OCI-LY7 (cell line): ENCODE measurements at regions not wholly inside any gene's neighbourhood (a gene's known extent, or its start where the extent isn't known, plus 50 kb on each side); places are given as distances from the start of the nearest gene placed in this dataset.

ENCODE experiments used
- BruUV-seq: library from RNA; stranded (reverse); fragments of 400-500 nt; replicated peaks from 2 replicates; lab custom pipeline; 2021; lab: Mats Ljungman, UMichigan
- CTCF ChIA-PET: fragments of 300-600 bp; sonication (Branson Sonifier 250); formaldehyde crosslinking; loops from one replicate; lab custom pipeline; 2022; ENCODE audit warnings: antibody characterized with exemption; ENCODE audit not compliant: unreplicated experiment; lab: Charles Lee
- POLR2A ChIA-PET: fragments of 300-600 bp; sonication (Branson Sonifier 250); formaldehyde crosslinking; loops from one replicate; lab custom pipeline; 2022; ENCODE audit warnings: antibody characterized with exemption; lab: Charles Lee
- DNase-seq: peaks from one replicate; pipeline ENCODE4 v3.0.0-alpha.2; 2015; ENCODE audit warnings: low spot score
- H2AFZ ChIP-seq: fragments of 200-600 bp; sonication (generic), shearing (Covaris generic); 2 replicates; pipeline ENCODE4 v1.6.1; 2014; ENCODE audit warnings: mild to moderate bottlenecking, antibody characterized with exemption, low read length, moderate library complexity
- H3K27ac ChIP-seq: fragments of 200-600 bp; sonication (generic); 2 replicates; pipeline ENCODE4 v1.5.1; 2014; ENCODE audit warnings: mixed run types, low read depth, mild to moderate bottlenecking, moderate library complexity, low read length, inconsistent platforms; ENCODE audit not compliant: poor library complexity, severe bottlenecking
- H3K36me3 ChIP-seq: fragments of 200-600 bp; sonication (generic); 2 replicates; pipeline ENCODE4 v1.6.1; 2014; ENCODE audit warnings: mild to moderate bottlenecking, antibody characterized with exemption, low read length, moderate library complexity, mixed read lengths; ENCODE audit not compliant: insufficient read depth
- H3K4me1 ChIP-seq: fragments of 200-600 bp; sonication (generic); 2 replicates; pipeline ENCODE4 v1.5.1; 2014; ENCODE audit warnings: mild to moderate bottlenecking, low read length; ENCODE audit not compliant: insufficient read depth, poor library complexity, severe bottlenecking
- H3K4me2 ChIP-seq: fragments of 200-600 bp; sonication (generic); 2 replicates; pipeline ENCODE4 v1.6.1; 2014; ENCODE audit warnings: mild to moderate bottlenecking, low read length
- H3K4me3 ChIP-seq: fragments of 200-600 bp; sonication (generic); 2 replicates; pipeline ENCODE4 v1.5.1; 2014; ENCODE audit warnings: mild to moderate bottlenecking, low read depth, low read length; ENCODE audit not compliant: poor library complexity, severe bottlenecking
- H3K79me2 ChIP-seq: fragments of 200-600 bp; sonication (generic); 2 replicates; pipeline ENCODE4 v1.6.1; 2016; ENCODE audit warnings: low read depth, mild to moderate bottlenecking, low read length, moderate library complexity, mixed read lengths; ENCODE audit not compliant: insufficient read depth
- H3K9me2 ChIP-seq: fragments of 200-600 bp; sonication (generic); 2 replicates; pipeline ENCODE4 v1.6.1; 2016; ENCODE audit warnings: mild to moderate bottlenecking, low read length, mixed read lengths; ENCODE audit not compliant: insufficient read depth
- H3K9me3 ChIP-seq: fragments of 200-600 bp; sonication (generic); 2 replicates; pipeline ENCODE4 v1.6.1; 2014; ENCODE audit warnings: mild to moderate bottlenecking, mixed run types, low read length, mixed read lengths
- H4K20me1 ChIP-seq: fragments of 200-600 bp; sonication (generic); 2 replicates; pipeline ENCODE4 v1.6.1; 2014; ENCODE audit warnings: mild to moderate bottlenecking, antibody characterized with exemption, low read length, moderate library complexity, mixed read lengths; ENCODE audit not compliant: insufficient read depth
- EZH2phosphoT487 ChIP-seq: fragments of 200-600 bp; sonication (generic); IDR thresholded peaks from 2 replicates; pipeline ENCODE4 v1.6.1; 2018; ENCODE audit warnings: low read depth, borderline replicate concordance, mild to moderate bottlenecking, mixed run types, antibody characterized with exemption, low read length, moderate library complexity, mixed read lengths
- intact Hi-C: fragments of 100-400 bp; cut with micrococcal nuclease; formaldehyde crosslinking; loops from one replicate; pipeline ENCODE4 v1.10.0; 2022; ENCODE audit not compliant: unreplicated experiment
- TF ChIP-seq, protein P1 (sequence below): fragments of 200-600 bp; sonication (generic); conservative IDR thresholded peaks from 2 replicates; pipeline ENCODE4 v1.5.1; 2014; ENCODE audit warnings: mild to moderate bottlenecking, antibody characterized with exemption, low read length, moderate library complexity, mixed read lengths

DNA sequence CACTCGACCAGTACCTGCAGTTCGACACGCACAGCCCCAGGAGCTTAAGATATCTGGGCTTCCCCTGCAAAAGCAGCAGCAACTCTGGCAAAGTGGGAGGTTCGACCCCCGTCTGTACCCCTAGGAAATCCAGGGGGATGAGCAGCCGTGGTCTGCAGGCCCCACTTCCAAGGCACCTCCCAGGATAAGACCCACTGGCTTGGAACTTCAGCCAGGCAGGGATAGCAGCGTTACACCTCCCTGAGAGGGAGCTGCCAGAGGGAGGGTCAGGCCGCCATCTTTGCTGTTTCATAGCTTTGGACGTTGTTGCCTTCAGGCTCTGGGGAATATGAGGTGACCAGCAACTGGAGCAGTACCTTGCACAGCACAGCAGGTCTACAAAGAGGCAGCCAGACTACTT is 351.1 kb downstream of the SOX11 start:
- no peak for DNase-seq
- no peaks in the 10 kb centered on the region for H3K79me2 ChIP-seq
- no peaks in the 10 kb centered on the region for H4K20me1 ChIP-seq
- no peak overlapping the region for H3K4me3 ChIP-seq
- no peak overlapping the region for H3K4me2 ChIP-seq
- intact Hi-C loops: no loop called here
- no peak overlapping the region for H2AFZ ChIP-seq
- H3K9me2 ChIP-seq: no peaks in the 10 kb centered on the region
- BruUV-seq: no TSS peak
- H3K9me3 ChIP-seq: no peaks in the 10 kb centered on the region
- H3K36me3 ChIP-seq: no peaks in the 10 kb centered on the region
- TF ChIP-seq EZH2phosphoT487: no peak
- TF ChIP-seq, protein P1, sequence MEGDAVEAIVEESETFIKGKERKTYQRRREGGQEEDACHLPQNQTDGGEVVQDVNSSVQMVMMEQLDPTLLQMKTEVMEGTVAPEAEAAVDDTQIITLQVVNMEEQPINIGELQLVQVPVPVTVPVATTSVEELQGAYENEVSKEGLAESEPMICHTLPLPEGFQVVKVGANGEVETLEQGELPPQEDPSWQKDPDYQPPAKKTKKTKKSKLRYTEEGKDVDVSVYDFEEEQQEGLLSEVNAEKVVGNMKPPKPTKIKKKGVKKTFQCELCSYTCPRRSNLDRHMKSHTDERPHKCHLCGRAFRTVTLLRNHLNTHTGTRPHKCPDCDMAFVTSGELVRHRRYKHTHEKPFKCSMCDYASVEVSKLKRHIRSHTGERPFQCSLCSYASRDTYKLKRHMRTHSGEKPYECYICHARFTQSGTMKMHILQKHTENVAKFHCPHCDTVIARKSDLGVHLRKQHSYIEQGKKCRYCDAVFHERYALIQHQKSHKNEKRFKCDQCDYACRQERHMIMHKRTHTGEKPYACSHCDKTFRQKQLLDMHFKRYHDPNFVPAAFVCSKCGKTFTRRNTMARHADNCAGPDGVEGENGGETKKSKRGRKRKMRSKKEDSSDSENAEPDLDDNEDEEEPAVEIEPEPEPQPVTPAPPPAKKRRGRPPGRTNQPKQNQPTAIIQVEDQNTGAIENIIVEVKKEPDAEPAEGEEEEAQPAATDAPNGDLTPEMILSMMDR: no peak
- H3K4me1 ChIP-seq: no peaks in the 10 kb centered on the region
- no peak overlapping the region for H3K27ac ChIP-seq
- ChIA-PET POLR2A (interaction anchor here (1.1 kb wide), 2 partner anchors 12 to 16 kb away, joined by 3 read pairs; no protein-coding TSS in a partner anchor), CTCF (no interaction called here)

DNA sequence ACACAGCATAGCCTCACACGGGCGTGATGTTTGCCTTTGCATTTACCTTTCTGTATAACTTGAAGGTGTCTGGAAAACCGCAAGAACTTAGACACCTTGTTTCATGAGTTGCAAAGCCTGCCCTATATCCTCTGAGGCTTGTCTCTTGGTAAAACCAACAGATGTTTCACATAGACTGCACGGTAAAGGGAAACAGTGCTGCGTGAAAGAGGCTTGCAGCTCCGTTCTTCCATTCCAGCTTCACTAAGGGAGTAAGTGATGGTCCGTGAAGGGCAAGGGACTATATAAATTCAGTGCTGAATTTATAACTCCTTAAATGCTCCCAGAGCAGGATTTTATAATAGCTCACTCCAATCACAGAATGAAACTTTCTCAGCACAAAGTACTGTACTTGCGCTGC is 360.5 kb downstream of the SOX11 start:
- H3K27ac ChIP-seq: no peak overlapping the region
- H4K20me1 ChIP-seq: no peaks in the 10 kb centered on the region
- H3K79me2 ChIP-seq: no peaks in the 10 kb centered on the region
- no peaks in the 10 kb centered on the region for H3K9me3 ChIP-seq
- H3K4me2 ChIP-seq: no peak overlapping the region
- ChIA-PET POLR2A (interaction anchor here (0.6 to 0.8 kb wide), 4 partner anchors 12 to 1835 kb away, joined by 3 read pairs; no protein-coding TSS in a partner anchor), CTCF (no interaction called here)
- DNase-seq: no peak
- H3K36me3 ChIP-seq: no peaks in the 10 kb centered on the region
- no TSS peak for BruUV-seq
- no peak for TF ChIP-seq EZH2phosphoT487
- TF ChIP-seq, protein P1: no peak
- no peak overlapping the region for H3K4me3 ChIP-seq
- no peaks in the 10 kb centered on the region for H3K9me2 ChIP-seq
- H2AFZ ChIP-seq: no peak overlapping the region
- intact Hi-C loops: no loop called here
- no peaks in the 10 kb centered on the region for H3K4me1 ChIP-seq

DNA sequence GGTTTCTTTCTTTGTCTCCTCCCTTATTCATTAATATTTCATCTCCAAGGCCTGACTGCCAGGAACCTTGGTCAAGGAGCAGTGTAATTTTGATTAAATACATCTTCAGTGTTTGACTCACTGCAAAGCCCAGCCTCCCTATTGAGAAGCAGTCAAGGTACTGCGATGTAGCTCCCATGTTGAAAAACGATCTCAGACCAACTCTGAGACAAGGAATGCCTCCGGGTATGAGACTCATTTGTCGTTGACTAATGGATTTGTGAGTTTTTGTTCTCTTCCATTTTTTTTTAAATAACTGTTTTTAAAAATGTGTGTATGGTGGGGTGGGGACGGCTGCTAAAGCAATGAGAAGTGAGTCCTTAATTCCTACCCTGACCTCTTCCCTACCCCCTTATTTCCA is 361.6 kb downstream of the SOX11 start:
- BruUV-seq: no TSS peak
- Histone ChIP-seq H3K9me2 (no peaks in the 10 kb centered on the region), H3K9me3 (no peaks in the 10 kb centered on the region)

More for the DNA sequence above, 361.6 kb downstream of the SOX11 start:
- ChIA-PET CTCF (no interaction called here), POLR2A (no interaction called here)
- no peak overlapping the region for H2AFZ ChIP-seq
- no peaks in the 10 kb centered on the region for H3K36me3 ChIP-seq
- no peak for DNase-seq
- H3K27ac ChIP-seq: no peak overlapping the region
- H3K4me1 ChIP-seq: no peaks in the 10 kb centered on the region
- no peaks in the 10 kb centered on the region for H4K20me1 ChIP-seq
- H3K79me2 ChIP-seq: no peaks in the 10 kb centered on the region
- TF ChIP-seq EZH2phosphoT487: no peak
- TF ChIP-seq, protein P1: no peak
- intact Hi-C loops: no loop called here
- H3K4me3 ChIP-seq: no peak overlapping the region
- no peak overlapping the region for H3K4me2 ChIP-seq
